Stimulated activated CD4-positive, alpha-beta T cell treated with anti-CD3 and anti-CD28 coated beads, Interleukin-2, amount 100 ng/mL, for 48 hours (primary cell): ENCODE measurements at regions not wholly inside any gene's neighbourhood (a gene's known extent, or its start where the extent isn't known, plus 50 kb on each side); places are given as distances from the start of the nearest gene placed in this dataset.
"Not testable (repeated sequence)": the region's sequence is repeated elsewhere in the genome, so short reads cannot be mapped to it uniquely, and the experiment has no call there.

Source experiments
- DNase-seq, 2 donors: peaks; one replicate each; pipeline ENCODE4 v3.0.0-alpha.2; 2020

- no peak for DNase-seq
Observed at GRCh38 chr6:92479831-92480230, 939.5 kb downstream of the EPHA7 start.

GRCh38 chr6:92473056-92473455 lies 946.3 kb downstream of the EPHA7 start:
- DNase-seq, result no peak

GRCh38 chr6:92469186-92469828 lies 950.1 kb downstream of the EPHA7 start:
- no peak for DNase-seq

- DNase-seq, result no peak
Observed at GRCh38 chr6:92468066-92468465, 951.3 kb downstream of the EPHA7 start.

GRCh38 chr6:92460133-92460532 lies 959.2 kb downstream of the EPHA7 start:
- no peak for DNase-seq

GRCh38 chr6:92459606-92460005 lies 959.8 kb downstream of the EPHA7 start:
- DNase-seq, result no peak

GRCh38 chr6:92446052-92446451 lies 973.3 kb downstream of the EPHA7 start:
- no peak for DNase-seq

GRCh38 chr6:92433911-92434310 lies 985.4 kb downstream of the EPHA7 start:
- DNase-seq, result no peak

- DNase-seq, result no peak
Observed at GRCh38 chr6:92431502-92431901, 987.9 kb downstream of the EPHA7 start.

GRCh38 chr6:92428448-92428847 lies 990.9 kb downstream of the EPHA7 start:
- DNase-seq, result no peak

- DNase-seq, result no peak
Observed at GRCh38 chr6:92427453-92427852, 991.9 kb downstream of the EPHA7 start.

- no peak for DNase-seq
Observed at GRCh38 chr6:92415656-92416055, 1003.7 kb downstream of the EPHA7 start.

- DNase-seq, result no peak
Observed at GRCh38 chr6:92408350-92408749, 1011.0 kb downstream of the EPHA7 start.

GRCh38 chr6:92404281-92404680 lies 1015.1 kb downstream of the EPHA7 start:
- no peak for DNase-seq

GRCh38 chr6:92399911-92400310 lies 1019.4 kb downstream of the EPHA7 start:
- DNase-seq, result no peak

- DNase-seq, result not testable (repeated sequence)
Observed at GRCh38 chr6:92388706-92389105, 1030.7 kb downstream of the EPHA7 start.

- no peak for DNase-seq
Observed at GRCh38 chr6:92380803-92381601, 1038.4 kb downstream of the EPHA7 start.

GRCh38 chr6:92377137-92377536 lies 1042.2 kb downstream of the EPHA7 start:
- DNase-seq, result no peak

GRCh38 chr6:92376691-92377090 lies 1042.7 kb downstream of the EPHA7 start:
- DNase-seq, result no peak

GRCh38 chr6:92371211-92372208 lies 1047.8 kb downstream of the EPHA7 start:
- no peak for DNase-seq

GRCh38 chr6:92369309-92369708 lies 1050.0 kb downstream of the EPHA7 start:
- no peak for DNase-seq

GRCh38 chr6:92364948-92365541 lies 1054.3 kb downstream of the EPHA7 start:
- no peak for DNase-seq

- no peak for DNase-seq
Observed at GRCh38 chr6:92363111-92363510, 1056.2 kb downstream of the EPHA7 start.
